ENCODE measurements at regions not wholly inside any gene's neighbourhood (a gene's known extent, or its start where the extent isn't known, plus 50 kb on each side); places are given as distances from the start of the nearest gene placed in this dataset.

DNA sequence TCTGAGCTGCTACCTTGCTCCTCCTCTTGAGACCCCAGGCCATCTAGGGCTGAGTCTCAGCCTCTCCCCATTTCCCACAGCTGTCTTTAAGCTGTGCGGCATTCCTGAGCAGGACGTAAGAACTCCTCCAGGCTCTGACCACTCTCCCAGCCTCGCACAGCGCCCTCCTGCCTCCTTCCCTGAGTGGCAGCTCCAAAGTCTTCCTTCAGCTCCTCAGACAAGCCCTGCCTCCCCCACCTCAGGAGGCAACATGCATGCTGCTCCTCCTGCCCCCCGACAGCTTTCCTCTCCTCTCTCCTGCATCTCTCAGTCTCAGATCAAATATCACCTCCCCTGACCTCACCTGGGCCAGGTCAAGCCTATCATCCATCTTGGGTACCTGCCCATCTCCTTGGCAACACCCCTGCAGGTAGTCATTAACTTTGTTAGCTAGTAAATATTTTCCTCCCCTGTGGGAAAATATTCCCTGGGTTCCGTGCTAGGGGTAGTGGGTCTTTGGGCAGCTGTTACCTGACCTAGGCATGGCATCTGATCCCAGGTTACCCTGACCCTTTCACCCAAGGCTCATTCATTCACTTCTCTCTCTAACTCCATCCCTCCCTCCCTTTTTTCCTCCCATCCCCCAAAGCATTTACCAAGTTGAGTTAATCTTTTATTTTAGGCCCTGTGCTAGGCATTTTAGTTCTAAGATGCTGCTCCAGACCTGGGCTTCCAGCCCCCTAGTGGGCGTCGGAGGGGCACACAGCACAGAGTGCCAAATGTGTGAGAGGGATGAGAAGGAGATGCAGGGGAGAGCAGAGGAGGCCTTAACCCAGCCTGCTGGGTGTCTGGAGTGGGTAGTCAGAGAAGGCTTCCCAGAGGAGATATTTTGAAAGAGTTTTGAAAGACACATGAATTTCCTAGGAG lies 419.9 kb downstream of the PTPRU start:
- H3K36me3 Mint-ChIP-seq (ENCODE audit: low read depth) = no peaks in the 10 kb centered on the region
- no peak overlapping the region for H3K4me3 Mint-ChIP-seq
- no peak overlapping the region for H3K27ac Mint-ChIP-seq
- no peaks in the 10 kb centered on the region for H3K4me1 Mint-ChIP-seq (ENCODE audit: low read depth)
- peaks cover 3% of the 10 kb centered on the region for H3K9me3 Mint-ChIP-seq
- no peak for DNase-seq (ENCODE audit: low spot score)
- H3K27me3 Mint-ChIP-seq (ENCODE audit: low read depth) = peaks cover 4% of the 10 kb centered on the region

DNA sequence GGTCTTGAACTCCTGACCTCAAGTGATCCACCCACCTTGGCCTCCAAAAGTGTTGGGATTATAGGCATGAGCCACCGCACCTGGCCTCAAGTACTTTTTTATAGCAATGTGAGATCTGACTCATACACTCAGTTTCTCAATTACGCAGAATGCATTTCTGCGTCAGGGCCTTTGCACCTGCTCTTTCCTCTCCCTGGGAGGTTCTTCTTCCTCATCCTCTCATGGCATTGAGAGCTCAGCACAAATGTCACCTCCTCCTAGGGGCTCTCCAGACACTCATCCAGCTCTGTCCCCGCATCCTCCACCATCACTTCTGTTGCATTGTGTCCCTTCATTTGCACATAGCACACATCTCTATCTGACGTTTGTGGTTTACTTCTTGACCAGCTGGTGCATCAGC lies 418.8 kb downstream of the PTPRU start:
- DNase-seq (ENCODE audit: low spot score) = no peak
- H3K36me3 Mint-ChIP-seq (ENCODE audit: low read depth) = no peaks in the 10 kb centered on the region
- no peak overlapping the region for H3K4me3 Mint-ChIP-seq
- H3K9me3 Mint-ChIP-seq = no peaks in the 10 kb centered on the region
- H3K4me1 Mint-ChIP-seq (ENCODE audit: low read depth) = no peaks in the 10 kb centered on the region
- no peak overlapping the region for H3K27ac Mint-ChIP-seq
- H3K27me3 Mint-ChIP-seq (ENCODE audit: low read depth) = no peaks in the 10 kb centered on the region

DNA sequence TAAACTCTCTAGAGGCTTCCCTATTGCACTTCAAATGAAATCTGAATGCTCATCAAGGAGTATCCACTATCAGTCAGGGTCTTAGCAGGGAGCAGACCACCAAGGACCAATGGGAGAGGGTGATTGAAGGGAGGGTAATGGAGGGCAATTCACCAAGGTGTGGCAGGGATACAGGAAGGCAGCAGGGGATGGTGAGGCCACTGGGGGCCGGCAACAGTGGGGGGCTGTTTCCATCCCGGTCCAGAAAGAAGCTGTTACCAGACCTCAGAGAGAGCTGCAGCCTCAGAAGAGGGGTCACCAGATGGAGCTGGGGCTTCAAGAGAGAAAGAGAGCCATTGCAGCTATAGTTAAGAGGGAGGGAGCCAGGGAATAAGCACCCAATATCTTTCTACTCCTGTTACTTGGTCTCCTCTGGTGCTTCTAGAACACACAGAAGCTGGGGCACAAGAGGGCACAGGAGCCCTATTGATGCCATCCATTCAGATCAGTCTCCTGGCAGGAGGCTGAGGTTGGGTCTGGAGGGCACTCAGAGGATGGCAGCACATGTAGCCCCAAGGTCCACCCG lies 417.6 kb downstream of the PTPRU start:
- no peaks in the 10 kb centered on the region for H3K27me3 Mint-ChIP-seq (ENCODE audit: low read depth)
- no peak for DNase-seq (ENCODE audit: low spot score)
- no peaks in the 10 kb centered on the region for H3K9me3 Mint-ChIP-seq
- H3K36me3 Mint-ChIP-seq (ENCODE audit: low read depth) = no peaks in the 10 kb centered on the region
- H3K27ac Mint-ChIP-seq = no peak overlapping the region
- H3K4me1 Mint-ChIP-seq (ENCODE audit: low read depth) = no peaks in the 10 kb centered on the region
- no peak overlapping the region for H3K4me3 Mint-ChIP-seq

- no peak overlapping the region for H3K4me3 Mint-ChIP-seq
- no peak for DNase-seq (ENCODE audit: low spot score)
- H3K4me1 Mint-ChIP-seq (ENCODE audit: low read depth) = no peaks in the 10 kb centered on the region
- no peaks in the 10 kb centered on the region for H3K27me3 Mint-ChIP-seq (ENCODE audit: low read depth)
- H3K36me3 Mint-ChIP-seq (ENCODE audit: low read depth) = no peaks in the 10 kb centered on the region
- H3K9me3 Mint-ChIP-seq = no peaks in the 10 kb centered on the region
- H3K27ac Mint-ChIP-seq = no peak overlapping the region
These were observed 416.9 kb downstream of the PTPRU start for GRCh38 chr1:29653034-29653810.

GRCh38 chr1:29651684-29652665 lies 415.7 kb downstream of the PTPRU start:
- DNase-seq (ENCODE audit: low spot score) = no peak
- no peak overlapping the region for H3K27ac Mint-ChIP-seq
- no peak overlapping the region for H3K4me3 Mint-ChIP-seq
- no peaks in the 10 kb centered on the region for H3K4me1 Mint-ChIP-seq (ENCODE audit: low read depth)
- no peaks in the 10 kb centered on the region for H3K36me3 Mint-ChIP-seq (ENCODE audit: low read depth)
- no peaks in the 10 kb centered on the region for H3K9me3 Mint-ChIP-seq
- peaks cover 2% of the 10 kb centered on the region for H3K27me3 Mint-ChIP-seq (ENCODE audit: low read depth)

- H3K4me3 Mint-ChIP-seq = no peak overlapping the region
- H3K27ac Mint-ChIP-seq = no peak overlapping the region
- no peak for DNase-seq (ENCODE audit: low spot score)
- peaks cover 2% of the 10 kb centered on the region for H3K27me3 Mint-ChIP-seq (ENCODE audit: low read depth)
- no peaks in the 10 kb centered on the region for H3K4me1 Mint-ChIP-seq (ENCODE audit: low read depth)
- H3K9me3 Mint-ChIP-seq = no peaks in the 10 kb centered on the region
- H3K36me3 Mint-ChIP-seq (ENCODE audit: low read depth) = no peaks in the 10 kb centered on the region
These were observed 414.9 kb downstream of the PTPRU start for GRCh38 chr1:29651246-29651645.

DNA sequence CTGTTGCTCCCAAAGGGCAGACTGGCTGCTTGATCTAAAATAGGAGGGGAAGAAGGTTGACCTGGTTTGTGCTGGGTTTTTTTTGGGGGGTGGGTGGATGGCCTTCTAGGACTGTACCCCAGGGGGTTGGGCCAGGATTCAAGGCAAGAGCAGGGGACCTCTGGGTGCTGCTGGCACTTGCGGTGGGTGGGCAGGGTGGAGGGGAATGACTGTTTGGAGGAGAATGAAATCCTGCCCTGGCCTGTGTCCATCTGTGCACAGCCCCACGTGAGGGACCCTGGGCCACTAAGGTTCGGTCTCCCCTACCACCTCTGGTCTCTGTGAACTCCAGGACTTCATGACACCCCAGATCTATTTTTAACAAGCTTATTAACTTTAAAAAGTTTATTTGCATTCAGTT lies 414.2 kb downstream of the PTPRU start:
- H3K4me3 Mint-ChIP-seq = no peak overlapping the region
- H3K27ac Mint-ChIP-seq = no peak overlapping the region
- H3K36me3 Mint-ChIP-seq (ENCODE audit: low read depth) = no peaks in the 10 kb centered on the region
- DNase-seq (ENCODE audit: low spot score) = no peak
- peaks cover 2% of the 10 kb centered on the region for H3K27me3 Mint-ChIP-seq (ENCODE audit: low read depth)
- H3K9me3 Mint-ChIP-seq = no peaks in the 10 kb centered on the region
- no peaks in the 10 kb centered on the region for H3K4me1 Mint-ChIP-seq (ENCODE audit: low read depth)

DNA sequence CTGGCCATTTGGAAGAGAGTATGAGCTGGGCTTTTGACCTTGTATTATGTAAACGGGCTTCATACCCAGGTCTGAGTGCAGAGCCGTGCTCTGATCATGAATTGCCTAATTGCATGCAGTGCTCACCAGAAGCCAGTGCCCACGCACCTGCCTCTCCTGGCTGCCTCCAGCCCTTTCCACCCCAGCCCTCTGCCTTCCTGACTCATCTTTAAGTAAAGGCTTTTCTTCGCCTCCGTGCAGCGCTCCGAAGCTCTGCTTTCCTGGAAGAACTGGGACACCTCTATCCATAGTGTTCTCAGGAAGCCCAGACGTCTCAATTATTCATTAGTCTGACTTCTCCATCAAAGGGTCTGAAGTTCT lies 413.7 kb downstream of the PTPRU start:
- H3K27ac Mint-ChIP-seq = no peak overlapping the region
- H3K9me3 Mint-ChIP-seq = no peaks in the 10 kb centered on the region
- no peak overlapping the region for H3K4me3 Mint-ChIP-seq
- peaks cover 2% of the 10 kb centered on the region for H3K27me3 Mint-ChIP-seq (ENCODE audit: low read depth)
- no peak for DNase-seq (ENCODE audit: low spot score)
- H3K36me3 Mint-ChIP-seq (ENCODE audit: low read depth) = no peaks in the 10 kb centered on the region
- H3K4me1 Mint-ChIP-seq (ENCODE audit: low read depth) = no peaks in the 10 kb centered on the region

DNA sequence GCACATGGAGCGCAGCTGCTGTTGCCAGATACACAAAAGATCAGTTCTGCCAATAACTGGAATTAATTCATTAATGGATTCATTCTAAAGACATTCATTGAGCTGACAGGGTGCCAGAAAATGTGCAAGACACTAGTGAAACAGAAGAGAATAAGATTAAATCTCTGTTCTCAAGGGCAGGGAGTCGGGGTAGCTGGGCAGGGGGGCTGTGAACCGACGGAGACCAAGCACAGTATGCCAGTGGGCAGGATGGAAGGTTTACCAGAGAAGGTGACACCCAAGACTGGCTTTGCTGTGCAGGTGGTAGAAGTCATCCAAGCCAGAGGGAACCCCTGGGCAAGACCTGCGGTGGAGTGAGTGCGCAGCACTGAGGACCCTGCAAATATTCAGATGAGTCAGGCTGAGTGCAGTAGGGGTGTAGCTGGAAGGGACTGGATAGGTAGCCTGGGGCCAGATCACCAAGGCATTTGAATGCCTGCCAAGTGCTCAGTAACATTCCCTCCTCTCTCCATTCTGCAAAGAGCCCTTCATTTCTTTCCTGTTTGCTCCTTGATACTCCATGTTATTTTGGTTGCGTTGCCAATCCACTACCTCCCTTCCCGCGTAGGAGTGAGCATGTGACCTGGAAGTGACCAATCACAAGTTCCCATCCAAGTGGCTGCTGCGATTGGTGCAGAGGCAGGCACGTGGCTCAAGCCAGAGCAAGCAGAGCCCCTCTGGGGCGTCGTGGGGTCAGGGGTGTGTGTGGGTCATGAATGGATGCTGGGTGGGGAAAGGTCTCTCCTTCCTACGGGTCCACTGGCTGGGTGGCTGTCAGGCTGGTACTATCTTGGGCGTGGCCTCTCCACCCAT lies 413.1 kb downstream of the PTPRU start:
- Mint-ChIP-seq H3K27me3 (ENCODE audit: low read depth) (peaks cover 2% of the 10 kb centered on the region), H3K9me3 (no peaks in the 10 kb centered on the region), H3K36me3 (ENCODE audit: low read depth) (no peaks in the 10 kb centered on the region), H3K4me1 (ENCODE audit: low read depth) (no peaks in the 10 kb centered on the region), H3K27ac (no peak overlapping the region), H3K4me3 (no peak overlapping the region)
- DNase-seq (ENCODE audit: low spot score) = no peak

- Mint-ChIP-seq H3K9me3 (no peaks in the 10 kb centered on the region), H3K36me3 (ENCODE audit: low read depth) (no peaks in the 10 kb centered on the region), H3K27ac (no peak overlapping the region), H3K27me3 (ENCODE audit: low read depth) (peaks cover 2% of the 10 kb centered on the region), H3K4me1 (ENCODE audit: low read depth) (no peaks in the 10 kb centered on the region), H3K4me3 (no peak overlapping the region)
- no peak for DNase-seq (ENCODE audit: low spot score)
These were observed 412.5 kb downstream of the PTPRU start for GRCh38 chr1:29648798-29649188.

- DNase-seq (ENCODE audit: low spot score) = no peak
- Mint-ChIP-seq H3K4me3 (no peak overlapping the region), H3K9me3 (no peaks in the 10 kb centered on the region), H3K36me3 (ENCODE audit: low read depth) (no peaks in the 10 kb centered on the region), H3K27ac (no peak overlapping the region), H3K4me1 (ENCODE audit: low read depth) (no peaks in the 10 kb centered on the region), H3K27me3 (ENCODE audit: low read depth) (peaks cover 5% of the 10 kb centered on the region)
These were observed 411.7 kb downstream of the PTPRU start for GRCh38 chr1:29648026-29648425.

GRCh38 chr1:29647581-29647980 lies 411.3 kb downstream of the PTPRU start:
- H3K4me3 Mint-ChIP-seq = no peak overlapping the region
- no peaks in the 10 kb centered on the region for H3K4me1 Mint-ChIP-seq (ENCODE audit: low read depth)
- H3K9me3 Mint-ChIP-seq = no peaks in the 10 kb centered on the region
- no peaks in the 10 kb centered on the region for H3K36me3 Mint-ChIP-seq (ENCODE audit: low read depth)
- DNase-seq (ENCODE audit: low spot score) = no peak
- H3K27me3 Mint-ChIP-seq (ENCODE audit: low read depth) = peaks cover 5% of the 10 kb centered on the region
- no peak overlapping the region for H3K27ac Mint-ChIP-seq
